Caco-2 (cell line): ENCODE measurements at regions not wholly inside any gene's neighbourhood (a gene's known extent, or its start where the extent isn't known, plus 50 kb on each side); places are given as distances from the start of the nearest gene placed in this dataset.

Experiments used
- BruUV-seq: library from RNA; stranded (reverse); fragments of 400-500 nt; replicated peaks from 2 replicates; lab custom pipeline; 2021; lab: Mats Ljungman, UMichigan
- CTCF ChIA-PET: fragments of 300-600 bp; sonication (Branson Sonifier 250); formaldehyde crosslinking; loops from one replicate; lab custom pipeline; 2022; ENCODE audit warnings: antibody characterized with exemption; lab: Charles Lee
- POLR2A ChIA-PET: fragments of 300-600 bp; sonication (Branson Sonifier 250); formaldehyde crosslinking; loops from one replicate; lab custom pipeline; 2022; ENCODE audit warnings: antibody characterized with exemption; lab: Charles Lee
- DNase-seq, 2 experiments: peaks; one replicate each; pipeline versions ENCODE4 v3.0.0 to v3.0.0-alpha.2; 2020 to 2022
- H3K27me3 ChIP-seq: replicated peaks from 2 replicates; pipeline ENCODE4 v1.6.0; 2011; ENCODE audit warnings: low read length; ENCODE audit not compliant: control insufficient read depth, insufficient read depth
- H3K36me3 ChIP-seq: 2 replicates; pipeline ENCODE4 v1.5.1; 2011; ENCODE audit warnings: low read length; ENCODE audit not compliant: control insufficient read depth, insufficient read depth
- H3K4me1 ChIP-seq: fragments of 250-450 bp; sonication (Bioruptor Pico); 2 replicates; pipeline ENCODE4 v1.5.1; 2020; ENCODE audit warnings: mild to moderate bottlenecking
- H3K4me3 ChIP-seq: 2 replicates; pipeline ENCODE4 v1.5.1; 2011; ENCODE audit warnings: low read depth, mild to moderate bottlenecking, control low read depth, low read length
- H3K9me3 ChIP-seq: fragments of 250-450 bp; sonication (Bioruptor Pico); 2 replicates; pipeline ENCODE4 v1.5.1; 2020; ENCODE audit warnings: mild to moderate bottlenecking, moderate library complexity
- H3K27ac Mint-ChIP-seq: one replicate; pipeline ENCODE4 v1.8.0; 2022; ENCODE audit warnings: mixed read lengths; ENCODE audit not compliant: unreplicated experiment
- H3K27me3 Mint-ChIP-seq: one replicate; pipeline ENCODE4 v1.8.0; 2022; ENCODE audit warnings: mixed read lengths; ENCODE audit not compliant: insufficient read depth, unreplicated experiment
- H3K36me3 Mint-ChIP-seq: one replicate; pipeline ENCODE4 v1.8.0; 2022; ENCODE audit warnings: mild to moderate bottlenecking, mixed read lengths; ENCODE audit not compliant: insufficient read depth, unreplicated experiment
- H3K4me1 Mint-ChIP-seq: one replicate; pipeline ENCODE4 v1.8.0; 2022; ENCODE audit warnings: low read depth, mixed read lengths; ENCODE audit not compliant: unreplicated experiment
- H3K4me3 Mint-ChIP-seq: one replicate; pipeline ENCODE4 v1.8.0; 2022; ENCODE audit warnings: mild to moderate bottlenecking, moderate library complexity, mixed read lengths; ENCODE audit not compliant: unreplicated experiment
- H3K9me3 Mint-ChIP-seq: one replicate; pipeline ENCODE4 v1.8.0; 2022; ENCODE audit warnings: mixed read lengths; ENCODE audit not compliant: unreplicated experiment
- intact Hi-C: fragments of 100-400 bp; cut with micrococcal nuclease; formaldehyde crosslinking; loops from one replicate; pipeline ENCODE4 v1.10.0; 2022; ENCODE audit not compliant: unreplicated experiment
- TF ChIP-seq, protein P1 (sequence below), 2 experiments: fragments of 200-600 bp in 1 of 2; IDR thresholded peaks; 1 replicate in 1 of 2; 2 replicates in 1 of 2; pipeline versions ENCODE4 v1.5.1 to v1.8.0; 2011 to 2022; ENCODE audit warnings: antibody characterized with exemption in 1 of 2, control low read depth in 1 of 2, inconsistent platforms in 1 of 2, low read depth in 1 of 2, low read length in 1 of 2, mild to moderate bottlenecking in 1 of 2, moderate library complexity in 1 of 2; ENCODE audit not compliant: insufficient read depth in 1 of 2, severe bottlenecking in 1 of 2, unreplicated experiment in 1 of 2

DNA sequence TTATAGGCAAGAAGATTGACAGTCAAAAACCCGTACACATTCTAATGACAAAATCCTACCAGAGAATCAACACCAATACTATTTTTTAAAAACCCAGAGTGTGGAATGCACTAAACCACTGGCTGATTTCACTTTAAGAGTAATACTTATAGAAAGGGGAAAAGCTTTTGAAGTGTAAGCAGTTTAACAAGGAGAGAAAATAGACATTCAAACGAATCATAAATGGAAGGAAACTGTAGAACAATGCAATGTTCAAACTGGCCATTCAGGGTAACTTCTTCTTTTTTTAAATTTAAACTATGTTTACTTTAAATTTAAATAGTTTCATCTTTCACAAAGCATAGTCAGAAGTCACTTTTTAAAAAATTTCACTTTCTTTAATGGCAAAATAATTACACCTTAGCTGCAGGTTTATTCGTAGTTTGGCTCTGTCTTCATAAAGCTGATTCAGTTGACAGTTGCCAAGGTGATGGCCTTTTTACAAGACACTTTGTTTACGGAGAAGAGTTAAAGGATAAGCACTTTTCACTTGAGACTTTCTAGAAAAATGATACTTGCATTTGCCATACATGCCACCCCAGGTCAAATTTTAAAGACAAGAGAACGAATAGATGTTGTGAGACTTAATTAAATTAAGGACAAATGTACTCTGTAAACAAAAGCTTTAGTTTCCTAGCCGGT, 82.4 kb upstream of the KLF3 start:
- intact Hi-C loops = no loop called here
- no peaks in the 10 kb centered on the region for H3K4me1 Mint-ChIP-seq
- H3K9me3 Mint-ChIP-seq = no peaks in the 10 kb centered on the region
- Histone ChIP-seq H3K4me1 (no peaks in the 10 kb centered on the region), H3K4me3 (no peak overlapping the region), H3K36me3 (no peaks in the 10 kb centered on the region), H3K9me3 (no peaks in the 10 kb centered on the region), H3K27me3 (no peaks in the 10 kb centered on the region)
- POLR2A ChIA-PET = no interaction called here
- DNase-seq = no peak
- H3K4me3 Mint-ChIP-seq = no peak overlapping the region
- CTCF ChIA-PET = no interaction called here
- TF ChIP-seq, protein P1, sequence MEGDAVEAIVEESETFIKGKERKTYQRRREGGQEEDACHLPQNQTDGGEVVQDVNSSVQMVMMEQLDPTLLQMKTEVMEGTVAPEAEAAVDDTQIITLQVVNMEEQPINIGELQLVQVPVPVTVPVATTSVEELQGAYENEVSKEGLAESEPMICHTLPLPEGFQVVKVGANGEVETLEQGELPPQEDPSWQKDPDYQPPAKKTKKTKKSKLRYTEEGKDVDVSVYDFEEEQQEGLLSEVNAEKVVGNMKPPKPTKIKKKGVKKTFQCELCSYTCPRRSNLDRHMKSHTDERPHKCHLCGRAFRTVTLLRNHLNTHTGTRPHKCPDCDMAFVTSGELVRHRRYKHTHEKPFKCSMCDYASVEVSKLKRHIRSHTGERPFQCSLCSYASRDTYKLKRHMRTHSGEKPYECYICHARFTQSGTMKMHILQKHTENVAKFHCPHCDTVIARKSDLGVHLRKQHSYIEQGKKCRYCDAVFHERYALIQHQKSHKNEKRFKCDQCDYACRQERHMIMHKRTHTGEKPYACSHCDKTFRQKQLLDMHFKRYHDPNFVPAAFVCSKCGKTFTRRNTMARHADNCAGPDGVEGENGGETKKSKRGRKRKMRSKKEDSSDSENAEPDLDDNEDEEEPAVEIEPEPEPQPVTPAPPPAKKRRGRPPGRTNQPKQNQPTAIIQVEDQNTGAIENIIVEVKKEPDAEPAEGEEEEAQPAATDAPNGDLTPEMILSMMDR (IDR thresholded peaks at IDR 0.05; ENCODE audit: insufficient read depth in 1 of 2, low read depth in 1 of 2, low read length in 1 of 2, severe bottlenecking in 1 of 2, unreplicated experiment in 1 of 2) = no peak
- peaks cover 3% of the 10 kb centered on the region for H3K27me3 Mint-ChIP-seq
- no peak overlapping the region for H3K27ac Mint-ChIP-seq
- no TSS peak for BruUV-seq
- H3K36me3 Mint-ChIP-seq = no peaks in the 10 kb centered on the region

GRCh38 chr4:38582445-38582844, 81.6 kb upstream of the KLF3 start:
- no peak for DNase-seq
- H3K27me3 Mint-ChIP-seq = peaks cover 3% of the 10 kb centered on the region
- Histone ChIP-seq H3K9me3 (no peaks in the 10 kb centered on the region), H3K36me3 (no peaks in the 10 kb centered on the region), H3K27me3 (no peaks in the 10 kb centered on the region), H3K4me3 (no peak overlapping the region), H3K4me1 (no peaks in the 10 kb centered on the region)
- ChIA-PET CTCF (no interaction called here), POLR2A (no interaction called here)
- no peaks in the 10 kb centered on the region for H3K4me1 Mint-ChIP-seq
- H3K27ac Mint-ChIP-seq = no peak overlapping the region
- no peak overlapping the region for H3K4me3 Mint-ChIP-seq
- BruUV-seq = no TSS peak
- H3K9me3 Mint-ChIP-seq = no peaks in the 10 kb centered on the region
- intact Hi-C loops = no loop called here
- TF ChIP-seq, protein P1 (IDR thresholded peaks at IDR 0.05; ENCODE audit: insufficient read depth in 1 of 2, low read depth in 1 of 2, low read length in 1 of 2, severe bottlenecking in 1 of 2, unreplicated experiment in 1 of 2) = no peak
- no peaks in the 10 kb centered on the region for H3K36me3 Mint-ChIP-seq

GRCh38 chr4:38582889-38583470, 81.0 kb upstream of the KLF3 start:
- intact Hi-C loops = no loop called here
- H3K4me1 Mint-ChIP-seq = no peaks in the 10 kb centered on the region
- H3K9me3 ChIP-seq = no peaks in the 10 kb centered on the region
- DNase-seq = no peak
- H3K4me1 ChIP-seq = no peaks in the 10 kb centered on the region
- CTCF ChIA-PET = no interaction called here
- no peaks in the 10 kb centered on the region for H3K36me3 Mint-ChIP-seq
- H3K9me3 Mint-ChIP-seq = no peaks in the 10 kb centered on the region
- POLR2A ChIA-PET = no interaction called here
- no peak overlapping the region for H3K4me3 Mint-ChIP-seq
- BruUV-seq = no TSS peak
- TF ChIP-seq, protein P1 (IDR thresholded peaks at IDR 0.05; ENCODE audit: insufficient read depth in 1 of 2, low read depth in 1 of 2, low read length in 1 of 2, severe bottlenecking in 1 of 2, unreplicated experiment in 1 of 2) = no peak
- H3K36me3 ChIP-seq = no peaks in the 10 kb centered on the region
- peaks cover 3% of the 10 kb centered on the region for H3K27me3 Mint-ChIP-seq
- no peak overlapping the region for H3K27ac Mint-ChIP-seq
- H3K27me3 ChIP-seq = no peaks in the 10 kb centered on the region
- H3K4me3 ChIP-seq = no peak overlapping the region
